Activated CD8-positive, alpha-beta memory T cell treated with anti-CD3 and anti-CD28 coated beads, Interleukin-2, amount 10 ng/mL, durations not matched to agents 7 days and 5 days (primary cell): ENCODE measurements at regions not wholly inside any gene's neighbourhood (a gene's known extent, or its start where the extent isn't known, plus 50 kb on each side); places are given as distances from the start of the nearest gene placed in this dataset.
"Not testable (repeated sequence)": the region's sequence is repeated elsewhere in the genome, so short reads cannot be mapped to it uniquely, and the experiment has no call there.

Experiments
- ATAC-seq: fragments of 150-1000 bp; cut with Tn5 transposase; one replicate; pipeline ENCODE4 v1.10.0; 2021; ENCODE audit warnings: moderate library complexity
- CTCF ChIA-PET: fragments of 350-600 bp; sonication (Branson Sonifier 250); formaldehyde crosslinking; loops from one replicate; lab custom pipeline; 2021; ENCODE audit warnings: antibody characterized with exemption; lab: Charles Lee
- DNase-seq: peaks from one replicate; pipeline ENCODE4 v3.0.0-alpha.2; 2020
- H3K27ac Mint-ChIP-seq: one replicate; pipeline ENCODE4 v1.8.0; 2021; ENCODE audit warnings: mild to moderate bottlenecking, mixed read lengths
- H3K27me3 Mint-ChIP-seq: one replicate; pipeline ENCODE4 v1.8.0; 2021; ENCODE audit warnings: mixed read lengths
- H3K36me3 Mint-ChIP-seq: one replicate; pipeline ENCODE4 v1.8.0; 2021; ENCODE audit warnings: mild to moderate bottlenecking, mixed read lengths
- H3K4me1 Mint-ChIP-seq: one replicate; pipeline ENCODE4 v1.8.0; 2021; ENCODE audit warnings: mixed read lengths
- H3K4me3 Mint-ChIP-seq: one replicate; pipeline ENCODE4 v1.8.0; 2021; ENCODE audit warnings: mild to moderate bottlenecking, moderate library complexity, mixed read lengths
- H3K9me3 Mint-ChIP-seq: one replicate; pipeline ENCODE4 v1.8.0; 2022; ENCODE audit warnings: low read depth, mixed read lengths

DNA sequence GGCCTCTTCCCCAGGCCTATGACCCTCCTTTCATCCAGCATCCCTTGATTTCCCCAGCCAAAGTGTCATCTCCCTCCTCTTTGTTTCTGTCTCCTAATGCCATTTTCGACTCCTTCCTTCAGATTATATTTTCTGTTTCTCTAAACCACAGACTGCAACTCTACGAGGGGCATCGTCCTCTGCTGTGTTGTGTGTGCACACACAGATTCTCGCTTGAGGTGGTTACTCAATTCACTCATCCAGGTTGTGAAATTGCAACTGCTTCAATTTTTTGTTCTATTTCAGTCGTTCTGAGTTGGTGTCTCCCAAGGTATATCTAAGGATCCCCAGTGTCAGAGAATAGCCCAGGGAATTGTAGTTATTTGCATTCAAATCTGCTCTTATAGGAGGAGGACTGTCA, 113.5 kb upstream of the NDUFV2 start:
- Mint-ChIP-seq H3K27me3 (peaks cover 21% of the 10 kb centered on the region), H3K4me1 (peaks cover 12% of the 10 kb centered on the region), H3K9me3 (no peaks in the 10 kb centered on the region), H3K4me3 (no peak overlapping the region), H3K27ac (no peak overlapping the region), H3K36me3 (no peaks in the 10 kb centered on the region)
- ATAC-seq (no peak), DNase-seq (no peak)
- CTCF ChIA-PET, result interaction anchor here (1.5 to 4.5 kb wide), 5 partner anchors 261 to 336 kb away, joined by 3 to 39 read pairs (median 10); no protein-coding TSS in a partner anchor

DNA sequence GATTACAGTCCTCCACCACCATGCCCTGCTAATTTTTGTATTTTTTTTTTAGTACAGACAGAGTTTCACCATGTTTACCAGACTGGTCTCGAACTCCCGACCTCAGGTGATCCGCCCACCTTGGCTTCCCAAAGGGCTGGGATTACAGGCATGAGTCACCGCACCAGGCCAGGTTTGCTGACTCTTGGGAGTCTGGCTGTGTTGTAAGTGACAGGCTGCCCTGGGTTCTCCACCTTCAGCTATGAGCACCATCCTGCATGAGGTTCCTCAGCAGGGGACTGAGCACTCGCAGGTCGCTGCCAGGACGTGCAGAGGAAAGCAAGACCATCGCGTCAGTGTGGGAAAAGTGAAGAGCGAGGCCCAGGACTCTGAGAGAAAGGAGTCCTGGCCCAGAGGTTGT, 112.6 kb upstream of the NDUFV2 start:
- H3K36me3 Mint-ChIP-seq, result no peaks in the 10 kb centered on the region
- CTCF ChIA-PET, result interaction anchor here (0.6 to 4.5 kb wide), 2 partner anchors 251 to 293 kb away, joined by 3 to 39 read pairs; no protein-coding TSS in a partner anchor
- peaks cover 22% of the 10 kb centered on the region for H3K27me3 Mint-ChIP-seq
- ATAC-seq (no peak), DNase-seq (no peak)
- no peaks in the 10 kb centered on the region for H3K9me3 Mint-ChIP-seq
- no peak overlapping the region for H3K4me3 Mint-ChIP-seq
- peaks cover 14% of the 10 kb centered on the region for H3K4me1 Mint-ChIP-seq
- no peak overlapping the region for H3K27ac Mint-ChIP-seq

DNA sequence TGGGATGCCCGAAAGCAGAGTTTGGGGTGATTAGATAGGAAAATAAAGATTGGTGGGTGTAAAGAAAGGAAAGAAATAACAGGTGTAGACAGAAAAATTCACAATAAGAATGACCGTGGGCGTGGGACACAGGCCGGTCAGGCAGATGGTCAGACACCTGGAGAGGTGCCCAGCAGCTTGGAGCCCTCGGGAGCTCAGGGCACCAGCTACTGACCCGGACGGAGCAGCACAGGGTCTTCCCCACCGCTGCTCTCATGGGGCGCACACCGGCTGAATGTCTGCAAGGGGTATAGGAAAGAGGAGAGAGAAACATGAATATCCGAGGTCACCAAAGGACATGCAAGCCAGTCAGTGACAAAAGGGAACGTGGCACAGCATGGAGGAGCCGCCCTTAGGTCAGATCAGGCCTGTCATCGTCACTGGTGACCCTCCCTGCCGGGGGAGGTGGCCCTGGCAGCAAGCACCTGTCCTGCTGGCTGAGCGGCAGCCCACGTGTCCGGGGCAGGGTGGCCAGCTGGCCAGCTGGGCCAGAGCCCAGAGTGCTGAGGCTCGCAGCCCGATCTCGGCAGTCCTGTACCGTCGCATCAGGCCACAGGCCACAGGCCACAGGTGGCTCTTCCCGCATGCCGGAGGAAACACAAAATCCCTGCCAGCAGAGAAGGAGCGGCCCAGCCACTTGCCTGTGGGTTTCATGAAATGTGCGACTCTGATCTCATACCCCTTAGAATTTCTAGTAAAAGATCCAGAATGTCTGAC, 112.0 kb upstream of the NDUFV2 start:
- Mint-ChIP-seq H3K9me3 (no peaks in the 10 kb centered on the region), H3K4me3 (no peak overlapping the region), H3K27me3 (peaks cover 22% of the 10 kb centered on the region), H3K36me3 (no peaks in the 10 kb centered on the region), H3K4me1 (peaks cover 15% of the 10 kb centered on the region), H3K27ac (no peak overlapping the region)
- CTCF ChIA-PET, result no interaction called here
- no peak for DNase-seq
- ATAC-seq, result no peak

DNA sequence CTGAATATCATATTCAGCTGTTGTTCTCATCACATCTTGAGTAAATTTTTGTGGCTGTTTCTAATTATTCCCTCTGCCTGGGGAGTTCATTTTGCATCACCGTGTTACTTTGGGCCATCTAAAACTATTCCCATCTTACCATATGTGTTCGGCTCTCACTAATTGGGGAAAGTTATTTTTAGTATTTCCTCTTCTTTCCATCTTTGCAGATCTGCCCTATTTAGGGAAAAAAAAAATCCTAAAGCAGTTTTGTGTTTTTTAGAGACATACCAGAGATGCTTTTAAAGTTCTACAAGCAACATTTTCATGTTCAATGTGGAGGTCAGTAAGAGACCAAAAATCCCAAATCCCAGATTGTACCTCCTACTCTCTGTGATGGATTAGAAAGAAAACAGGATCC, 111.3 kb upstream of the NDUFV2 start:
- CTCF ChIA-PET, result no interaction called here
- DNase-seq (no peak), ATAC-seq (no peak)
- Mint-ChIP-seq H3K27me3 (peaks cover 22% of the 10 kb centered on the region), H3K9me3 (no peaks in the 10 kb centered on the region), H3K36me3 (no peaks in the 10 kb centered on the region), H3K27ac (no peak overlapping the region), H3K4me1 (peaks cover 15% of the 10 kb centered on the region), H3K4me3 (no peak overlapping the region)

DNA sequence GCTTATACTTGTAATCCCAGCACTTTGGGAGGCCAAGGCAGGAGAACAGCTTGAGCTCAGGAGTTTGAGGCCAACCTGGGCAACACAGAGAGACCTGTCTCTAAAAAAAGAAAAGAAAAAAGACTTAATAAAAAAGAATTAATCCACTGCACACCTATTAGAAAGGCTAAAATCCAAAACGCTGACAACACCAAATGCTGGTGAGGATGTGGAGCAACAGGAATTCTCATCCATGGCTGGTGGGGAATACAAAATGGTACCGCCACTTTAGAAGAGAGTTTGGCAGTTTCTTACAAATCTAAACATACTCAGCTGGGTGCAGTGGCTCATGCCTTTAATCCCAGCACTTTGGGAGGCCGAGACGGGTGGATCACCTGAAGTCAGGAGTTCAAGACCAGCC, 110.0 kb upstream of the NDUFV2 start:
- H3K4me1 Mint-ChIP-seq, H3K9me3 Mint-ChIP-seq, ATAC-seq, H3K27ac Mint-ChIP-seq, H3K36me3 Mint-ChIP-seq, H3K4me3 Mint-ChIP-seq, DNase-seq: not testable (repeated sequence)
- peaks cover 25% of the 10 kb centered on the region for H3K27me3 Mint-ChIP-seq
- CTCF ChIA-PET, result interaction anchor here (1.2 kb wide), 1 partner anchor 296 kb away, joined by 3 read pairs; no protein-coding TSS in a partner anchor

DNA sequence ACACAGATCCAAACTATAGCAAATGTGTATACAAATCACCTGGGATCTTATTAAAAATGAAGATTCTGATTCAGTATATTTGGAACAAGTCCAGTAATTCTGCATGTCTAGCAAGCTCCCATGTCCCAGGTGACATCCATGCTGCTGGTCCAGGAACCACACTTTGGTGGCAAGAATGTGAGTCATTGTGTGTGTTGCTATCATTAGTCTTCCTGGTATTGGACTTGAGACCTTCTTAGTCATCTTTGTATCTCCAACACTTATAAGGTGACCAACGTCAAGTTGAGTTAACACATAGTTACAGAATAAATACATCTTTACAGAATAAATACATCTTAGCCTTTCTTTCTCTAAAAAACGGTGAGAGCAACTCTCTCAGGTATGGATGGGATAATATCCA, 107.9 kb upstream of the NDUFV2 start:
- Mint-ChIP-seq H3K4me3 (no peak overlapping the region), H3K27me3 (peaks cover 37% of the 10 kb centered on the region), H3K4me1 (peaks cover 3% of the 10 kb centered on the region), H3K36me3 (no peaks in the 10 kb centered on the region), H3K9me3 (no peaks in the 10 kb centered on the region), H3K27ac (no peak overlapping the region)
- CTCF ChIA-PET, result no interaction called here
- no peak for ATAC-seq
- no peak for DNase-seq

DNA sequence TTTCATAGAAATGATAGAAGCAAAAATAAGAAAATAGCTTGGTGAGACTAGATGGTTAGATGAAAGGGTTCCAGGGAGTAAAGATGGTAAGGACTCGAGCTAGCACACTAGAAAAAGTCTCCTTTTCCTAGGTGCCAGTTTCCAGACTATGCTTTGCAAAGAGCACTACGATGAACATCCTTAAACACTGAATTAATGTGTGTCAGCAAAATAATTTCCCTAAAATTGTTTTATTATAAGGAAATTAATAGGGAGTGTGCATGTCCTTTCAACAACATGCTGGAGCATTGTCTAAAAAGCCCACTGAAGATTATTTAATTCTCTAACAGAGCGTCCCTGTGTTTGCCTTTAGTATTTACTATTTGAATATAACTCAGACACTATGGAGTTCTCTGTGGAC, 107.4 kb upstream of the NDUFV2 start:
- no peaks in the 10 kb centered on the region for H3K36me3 Mint-ChIP-seq
- ATAC-seq (no peak), DNase-seq (no peak)
- CTCF ChIA-PET, result no interaction called here
- H3K27me3 Mint-ChIP-seq, result peaks cover 38% of the 10 kb centered on the region
- H3K27ac Mint-ChIP-seq, result no peak overlapping the region
- H3K9me3 Mint-ChIP-seq, result no peaks in the 10 kb centered on the region
- no peak overlapping the region for H3K4me3 Mint-ChIP-seq
- peaks cover 3% of the 10 kb centered on the region for H3K4me1 Mint-ChIP-seq

DNA sequence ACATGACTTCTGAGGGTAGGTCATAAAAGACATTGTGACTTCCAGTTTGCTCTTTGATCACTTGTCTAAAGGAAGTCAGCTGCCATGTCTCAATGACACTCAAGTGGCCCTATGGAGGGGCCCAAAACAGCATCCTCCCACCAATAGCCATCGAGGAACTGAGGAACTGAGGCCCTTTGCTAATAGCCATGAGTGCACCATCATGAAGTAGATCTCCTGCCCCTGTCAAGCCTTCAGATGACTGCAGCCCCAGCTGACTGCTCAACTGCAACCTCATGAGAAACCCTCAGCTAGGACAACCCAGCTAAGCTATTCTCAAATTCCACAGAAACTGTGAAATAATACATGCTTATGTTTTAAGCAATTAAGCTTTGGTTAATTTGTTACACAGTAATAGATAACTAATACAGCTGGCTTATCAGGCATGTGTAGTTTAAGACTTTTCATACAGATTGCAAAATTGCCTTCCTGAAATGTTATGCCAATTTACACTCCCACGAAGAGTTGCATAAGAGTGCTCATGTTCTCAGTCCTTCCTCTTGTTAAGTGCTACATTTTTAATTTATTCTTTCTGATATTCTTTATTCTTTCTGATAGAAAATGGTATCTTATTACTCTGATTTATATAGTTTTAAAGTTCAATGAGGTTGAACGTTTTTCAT, 105.6 kb upstream of the NDUFV2 start:
- peaks cover 34% of the 10 kb centered on the region for H3K27me3 Mint-ChIP-seq
- H3K27ac Mint-ChIP-seq, result no peak overlapping the region

DNA sequence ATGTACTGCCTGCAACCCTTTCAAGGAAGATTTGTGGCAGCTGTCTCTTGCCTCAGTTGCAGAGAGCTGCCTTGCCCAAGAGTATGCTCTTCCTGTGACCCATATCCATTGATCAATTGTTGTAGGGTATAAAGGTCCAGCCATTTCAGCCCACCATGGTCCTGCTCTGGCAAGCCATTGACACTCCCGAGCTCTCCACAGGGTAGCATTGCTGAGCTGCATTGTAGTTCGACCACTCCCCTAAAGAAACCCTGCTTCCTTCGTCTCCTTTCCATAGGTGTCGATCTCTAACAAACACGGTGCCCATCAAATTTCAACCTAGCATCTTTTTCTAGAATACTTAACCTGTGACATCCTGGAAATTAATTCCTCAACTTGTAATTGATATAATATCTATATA, 104.9 kb upstream of the NDUFV2 start:
- Mint-ChIP-seq H3K4me1 (peaks cover 3% of the 10 kb centered on the region), H3K36me3 (no peaks in the 10 kb centered on the region), H3K27me3 (peaks cover 40% of the 10 kb centered on the region), H3K27ac (no peak overlapping the region), H3K4me3 (no peak overlapping the region), H3K9me3 (no peaks in the 10 kb centered on the region)
- ATAC-seq (no peak), DNase-seq (no peak)
- CTCF ChIA-PET, result interaction anchor here (2.5 kb wide), 1 partner anchor 10 kb away, joined by 10 read pairs; no protein-coding TSS in a partner anchor

More for the DNA sequence above, 105.6 kb upstream of the NDUFV2 start:
- ATAC-seq, result no peak
- Mint-ChIP-seq H3K4me3 (no peak overlapping the region), H3K9me3 (no peaks in the 10 kb centered on the region), H3K36me3 (no peaks in the 10 kb centered on the region), H3K4me1 (peaks cover 3% of the 10 kb centered on the region)
- DNase-seq, result no peak
- CTCF ChIA-PET, result interaction anchor here (1.1 to 2.5 kb wide), 2 partner anchors 9 to 11 kb away, joined by 3 to 10 read pairs; no protein-coding TSS in a partner anchor

DNA sequence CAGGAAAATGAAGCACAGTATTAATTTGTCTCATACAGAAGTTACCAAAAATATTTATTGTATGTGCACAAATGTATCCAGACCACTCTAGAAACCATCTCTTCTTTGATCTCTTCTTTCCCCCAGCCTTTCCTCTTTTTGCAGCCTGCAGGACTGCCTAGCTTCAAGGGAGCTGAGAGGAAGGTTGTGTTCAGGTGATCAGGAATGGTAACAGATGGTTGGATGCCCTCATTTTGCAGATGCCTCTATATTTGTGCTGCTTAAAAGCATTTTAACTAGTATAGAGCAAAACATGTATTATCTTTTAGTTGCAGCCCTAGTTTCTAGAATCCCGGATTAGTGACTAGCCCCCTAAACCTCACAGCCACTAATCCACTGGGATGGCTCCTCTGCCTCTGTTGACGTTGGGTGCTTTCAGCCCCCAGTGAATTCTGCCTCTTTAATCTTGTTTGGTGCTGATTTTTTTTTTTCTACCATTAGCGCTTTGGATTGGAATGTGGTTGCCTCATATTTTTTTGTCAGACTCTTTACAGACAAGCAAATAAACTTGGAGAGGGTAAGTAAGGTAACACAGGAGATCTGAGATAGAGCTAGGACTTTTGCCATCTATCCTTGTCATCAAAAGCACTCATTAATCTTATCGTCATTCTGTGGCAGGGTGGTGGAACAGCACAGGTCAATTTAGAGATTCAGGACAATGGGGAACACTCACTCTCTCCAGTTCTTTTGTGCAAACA, 103.8 kb upstream of the NDUFV2 start:
- peaks cover 44% of the 10 kb centered on the region for H3K27me3 Mint-ChIP-seq
- CTCF ChIA-PET, result interaction anchor here (2.5 kb wide), 1 partner anchor 11 kb away, joined by 10 read pairs; no protein-coding TSS in a partner anchor

DNA sequence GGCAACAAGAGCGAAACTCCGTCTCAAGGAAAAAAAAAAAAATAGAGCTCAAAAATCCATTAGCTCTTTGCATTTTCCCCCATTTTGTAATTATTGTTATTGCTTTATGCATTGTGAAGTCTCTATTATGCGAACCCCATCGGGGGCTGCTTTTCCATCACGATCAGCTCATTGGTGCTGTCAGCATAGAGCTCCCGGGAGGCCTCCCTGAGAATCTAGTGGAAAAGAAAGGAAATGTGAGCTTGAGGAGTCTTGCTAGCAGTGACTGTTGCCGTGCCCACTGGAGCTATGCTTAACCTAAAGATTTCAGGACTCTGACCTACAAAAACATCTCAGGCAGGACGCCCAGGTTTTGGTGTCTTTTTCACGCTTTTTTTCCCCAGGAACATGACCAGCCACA, 102.6 kb upstream of the NDUFV2 start:
- no peaks in the 10 kb centered on the region for H3K9me3 Mint-ChIP-seq
- DNase-seq (no peak), ATAC-seq (no peak)
- H3K27me3 Mint-ChIP-seq, result peaks cover 41% of the 10 kb centered on the region
- H3K4me3 Mint-ChIP-seq, result no peak overlapping the region
- H3K27ac Mint-ChIP-seq, result no peak overlapping the region
- CTCF ChIA-PET, result no interaction called here
- H3K36me3 Mint-ChIP-seq, result no peaks in the 10 kb centered on the region
- peaks cover under 1% of the 10 kb centered on the region for H3K4me1 Mint-ChIP-seq

More for the DNA sequence above, 103.8 kb upstream of the NDUFV2 start:
- Mint-ChIP-seq H3K36me3 (no peaks in the 10 kb centered on the region), H3K27ac (no peak overlapping the region), H3K4me3 (no peak overlapping the region), H3K9me3 (no peaks in the 10 kb centered on the region), H3K4me1 (peaks cover 3% of the 10 kb centered on the region)
- no peak for DNase-seq
- ATAC-seq, result no peak

DNA sequence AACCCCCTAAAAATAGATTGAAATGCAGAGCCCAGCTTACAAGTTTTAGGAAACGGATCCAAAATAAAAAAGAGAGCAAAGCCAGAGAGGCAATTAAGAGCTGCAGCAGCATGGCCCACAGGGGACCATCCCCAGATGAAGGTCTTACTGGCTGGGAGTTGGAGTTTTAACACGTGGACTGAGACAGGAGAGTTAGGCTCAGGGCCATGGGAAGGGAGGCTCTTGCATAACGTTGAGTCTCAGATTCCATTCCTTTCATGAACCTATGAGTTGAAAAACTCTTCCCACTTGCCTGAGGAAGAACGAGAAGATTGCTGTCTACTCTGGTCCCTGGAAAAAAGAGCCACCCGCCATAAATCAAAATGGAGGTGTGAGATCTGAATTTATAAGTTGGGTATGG, 101.8 kb upstream of the NDUFV2 start:
- no peak for ATAC-seq
- Mint-ChIP-seq H3K4me3 (no peak overlapping the region), H3K9me3 (no peaks in the 10 kb centered on the region), H3K4me1 (no peaks in the 10 kb centered on the region), H3K27ac (no peak overlapping the region), H3K36me3 (no peaks in the 10 kb centered on the region), H3K27me3 (peaks cover 41% of the 10 kb centered on the region)
- CTCF ChIA-PET, result no interaction called here
- DNase-seq, result no peak

DNA sequence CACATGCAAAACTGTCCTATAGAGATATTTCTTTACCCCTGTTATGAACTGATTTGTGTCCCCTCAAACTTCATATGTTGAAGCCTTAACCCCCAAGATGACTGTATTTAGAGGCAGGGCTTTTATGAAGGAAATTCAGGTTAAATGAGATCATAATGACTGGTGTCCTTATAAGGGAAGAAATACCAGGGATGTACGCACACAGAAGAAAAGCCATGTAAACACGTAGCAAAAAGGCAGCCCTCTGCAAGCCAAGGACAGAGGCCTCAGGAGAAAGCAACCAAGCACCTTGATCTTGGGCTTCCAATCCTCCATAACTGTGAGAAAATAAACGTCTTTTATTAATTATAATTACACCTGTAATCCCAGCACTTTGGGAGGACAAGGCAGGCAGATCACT, 101.3 kb upstream of the NDUFV2 start:
- H3K4me1 Mint-ChIP-seq, result no peaks in the 10 kb centered on the region
- H3K27me3 Mint-ChIP-seq, result peaks cover 45% of the 10 kb centered on the region
- no peaks in the 10 kb centered on the region for H3K36me3 Mint-ChIP-seq
- CTCF ChIA-PET, result no interaction called here
- DNase-seq (no peak), ATAC-seq (no peak)
- no peaks in the 10 kb centered on the region for H3K9me3 Mint-ChIP-seq
- H3K4me3 Mint-ChIP-seq, result no peak overlapping the region
- H3K27ac Mint-ChIP-seq, result no peak overlapping the region
